ENCODE measurements at regions not wholly inside any gene's neighbourhood (a gene's known extent, or its start where the extent isn't known, plus 50 kb on each side); places are given as distances from the start of the nearest gene placed in this dataset.

GRCh38 chr16:75927810-75928209 lies 201.5 kb upstream of the CPHXL start:
- no peaks in the 10 kb centered on the region for H3K9me3 ChIP-seq (ENCODE audit: control insufficient read depth, insufficient read depth, low read length)
- TF ChIP-seq, protein P1, sequence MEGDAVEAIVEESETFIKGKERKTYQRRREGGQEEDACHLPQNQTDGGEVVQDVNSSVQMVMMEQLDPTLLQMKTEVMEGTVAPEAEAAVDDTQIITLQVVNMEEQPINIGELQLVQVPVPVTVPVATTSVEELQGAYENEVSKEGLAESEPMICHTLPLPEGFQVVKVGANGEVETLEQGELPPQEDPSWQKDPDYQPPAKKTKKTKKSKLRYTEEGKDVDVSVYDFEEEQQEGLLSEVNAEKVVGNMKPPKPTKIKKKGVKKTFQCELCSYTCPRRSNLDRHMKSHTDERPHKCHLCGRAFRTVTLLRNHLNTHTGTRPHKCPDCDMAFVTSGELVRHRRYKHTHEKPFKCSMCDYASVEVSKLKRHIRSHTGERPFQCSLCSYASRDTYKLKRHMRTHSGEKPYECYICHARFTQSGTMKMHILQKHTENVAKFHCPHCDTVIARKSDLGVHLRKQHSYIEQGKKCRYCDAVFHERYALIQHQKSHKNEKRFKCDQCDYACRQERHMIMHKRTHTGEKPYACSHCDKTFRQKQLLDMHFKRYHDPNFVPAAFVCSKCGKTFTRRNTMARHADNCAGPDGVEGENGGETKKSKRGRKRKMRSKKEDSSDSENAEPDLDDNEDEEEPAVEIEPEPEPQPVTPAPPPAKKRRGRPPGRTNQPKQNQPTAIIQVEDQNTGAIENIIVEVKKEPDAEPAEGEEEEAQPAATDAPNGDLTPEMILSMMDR (IDR thresholded peaks at IDR 0.05; ENCODE audit: low read depth, low read length, poor library complexity, severe bottlenecking), result no peak
- no peak for TF ChIP-seq EZH2phosphoT487 (IDR thresholded peaks at IDR 0.05; ENCODE audit: borderline replicate concordance, low read length)
- H4K20me1 ChIP-seq (ENCODE audit: control insufficient read depth, insufficient read depth, low read depth, low read length), result no peaks in the 10 kb centered on the region
- H3K79me2 ChIP-seq (ENCODE audit: control insufficient read depth, low read length), result no peaks in the 10 kb centered on the region
- no peak overlapping the region for H3K4me2 ChIP-seq (ENCODE audit: low read length)
- H3K36me3 ChIP-seq (ENCODE audit: control insufficient read depth, low read length), result no peaks in the 10 kb centered on the region
- H3K27me3 ChIP-seq (ENCODE audit: control insufficient read depth, low read length), result no peaks in the 10 kb centered on the region; the same call in 1 of the 2 replicates
- H3K27ac ChIP-seq (ENCODE audit: low read depth, low read length), result no peak overlapping the region
- no peak overlapping the region for H3K4me3 ChIP-seq (ENCODE audit: low read length)
- H3K9me2 ChIP-seq (replicated peaks; ENCODE audit: control insufficient read depth, low read length), result no peaks in the 10 kb centered on the region
- no peaks in the 10 kb centered on the region for H3K4me1 ChIP-seq (ENCODE audit: control insufficient read depth, low read length)
- no peaks in the 10 kb centered on the region for H3F3A ChIP-seq (ENCODE audit: control insufficient read depth, insufficient read depth)

DNA sequence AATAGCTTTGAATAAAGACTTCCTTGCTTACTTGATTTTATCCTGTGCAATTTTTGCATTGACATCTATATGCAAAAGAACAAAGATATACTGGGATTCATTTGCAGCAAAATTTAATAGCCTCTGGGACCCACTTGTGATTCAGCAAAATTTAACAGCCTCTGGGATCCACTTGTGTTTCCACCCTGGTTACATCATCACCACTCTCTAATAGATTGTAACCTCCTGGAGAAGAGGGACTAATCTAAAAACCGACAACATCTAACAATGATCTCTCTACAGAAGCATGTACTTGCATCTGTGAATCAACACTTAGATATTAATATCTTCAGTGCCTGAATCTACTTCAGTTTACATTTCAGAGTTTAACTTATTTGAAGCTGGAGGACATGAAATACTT lies 202.0 kb upstream of the CPHXL start:
- Histone ChIP-seq H4K20me1 (ENCODE audit: control insufficient read depth, insufficient read depth, low read depth, low read length) (no peaks in the 10 kb centered on the region), H3K36me3 (ENCODE audit: control insufficient read depth, low read length) (no peaks in the 10 kb centered on the region), H3K4me2 (ENCODE audit: low read length) (no peak overlapping the region), H3K27me3 (ENCODE audit: control insufficient read depth, low read length) (no peaks in the 10 kb centered on the region; the same call in 1 of the 2 replicates), H3K9me3 (ENCODE audit: control insufficient read depth, insufficient read depth, low read length) (no peaks in the 10 kb centered on the region), H3K79me2 (ENCODE audit: control insufficient read depth, low read length) (no peaks in the 10 kb centered on the region), H3K4me1 (ENCODE audit: control insufficient read depth, low read length) (no peaks in the 10 kb centered on the region), H3K9me2 (replicated peaks; ENCODE audit: control insufficient read depth, low read length) (no peaks in the 10 kb centered on the region), H3F3A (ENCODE audit: control insufficient read depth, insufficient read depth) (no peaks in the 10 kb centered on the region), H3K27ac (ENCODE audit: low read depth, low read length) (no peak overlapping the region), H3K4me3 (ENCODE audit: low read length) (no peak overlapping the region)
- TF ChIP-seq, protein P1 (IDR thresholded peaks at IDR 0.05; ENCODE audit: low read depth, low read length, poor library complexity, severe bottlenecking), result no peak

DNA sequence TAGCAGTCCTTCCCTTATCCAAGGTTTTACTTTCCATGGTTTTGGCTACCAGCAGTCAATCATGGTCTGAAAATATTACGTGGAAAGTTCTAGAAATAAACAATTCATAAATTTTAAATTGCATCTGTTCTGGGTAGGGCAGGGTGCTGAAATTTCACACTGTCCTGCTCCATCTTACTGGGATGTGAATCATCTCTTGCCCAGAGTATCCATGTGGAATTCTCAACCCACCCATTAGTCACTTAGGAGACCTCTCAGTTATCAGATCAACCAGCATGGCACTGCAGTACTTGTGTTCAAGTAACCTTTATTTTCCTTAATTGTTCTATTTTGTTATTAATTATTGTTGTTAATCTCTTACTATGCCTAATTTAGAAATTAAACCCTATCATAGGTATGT lies 202.8 kb upstream of the CPHXL start:
- no peaks in the 10 kb centered on the region for H3K9me3 ChIP-seq (ENCODE audit: control insufficient read depth, insufficient read depth, low read length)
- no peaks in the 10 kb centered on the region for H3K4me1 ChIP-seq (ENCODE audit: control insufficient read depth, low read length)
- no peaks in the 10 kb centered on the region for H4K20me1 ChIP-seq (ENCODE audit: control insufficient read depth, insufficient read depth, low read depth, low read length)
- H3K27ac ChIP-seq (ENCODE audit: low read depth, low read length), result no peak overlapping the region
- H3K27me3 ChIP-seq (ENCODE audit: control insufficient read depth, low read length), result no peaks in the 10 kb centered on the region; the same call in 1 of the 2 replicates
- no peak for TF ChIP-seq EZH2phosphoT487 (IDR thresholded peaks at IDR 0.05; ENCODE audit: borderline replicate concordance, low read length)
- TF ChIP-seq, protein P1 (IDR thresholded peaks at IDR 0.05; ENCODE audit: low read depth, low read length, poor library complexity, severe bottlenecking), result no peak
- no peak overlapping the region for H3K4me2 ChIP-seq (ENCODE audit: low read length)
- H3K4me3 ChIP-seq (ENCODE audit: low read length), result no peak overlapping the region
- H3F3A ChIP-seq (ENCODE audit: control insufficient read depth, insufficient read depth), result no peaks in the 10 kb centered on the region
- no peaks in the 10 kb centered on the region for H3K36me3 ChIP-seq (ENCODE audit: control insufficient read depth, low read length)
- no peaks in the 10 kb centered on the region for H3K79me2 ChIP-seq (ENCODE audit: control insufficient read depth, low read length)
- no peaks in the 10 kb centered on the region for H3K9me2 ChIP-seq (replicated peaks; ENCODE audit: control insufficient read depth, low read length)

DNA sequence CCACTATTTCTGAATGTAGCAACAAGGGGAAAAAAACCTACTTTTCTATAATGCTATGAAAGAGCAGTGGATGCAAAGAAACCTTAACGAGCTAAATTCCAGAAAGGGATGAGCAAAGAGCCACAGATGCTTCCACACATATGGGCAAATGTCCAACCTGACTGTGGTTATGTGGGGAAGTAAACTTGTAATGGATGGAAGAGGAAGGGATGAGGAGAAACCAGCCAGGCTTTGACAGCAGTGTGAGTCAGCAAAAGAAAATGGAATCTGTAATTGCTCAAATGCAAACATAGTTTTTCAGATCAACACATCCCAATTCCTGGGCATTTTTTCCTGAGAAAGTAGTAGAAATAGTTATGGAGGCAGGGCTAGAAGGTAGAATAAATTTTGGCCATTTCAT lies 204.8 kb upstream of the CPHXL start:
- H3K4me2 ChIP-seq (ENCODE audit: low read length), result no peak overlapping the region
- no peaks in the 10 kb centered on the region; the same call in 1 of the 2 replicates for H3K27me3 ChIP-seq (ENCODE audit: control insufficient read depth, low read length)
- no peaks in the 10 kb centered on the region for H4K20me1 ChIP-seq (ENCODE audit: control insufficient read depth, insufficient read depth, low read depth, low read length)
- no peaks in the 10 kb centered on the region for H3K9me2 ChIP-seq (replicated peaks; ENCODE audit: control insufficient read depth, low read length)
- no peak for TF ChIP-seq EZH2phosphoT487 (IDR thresholded peaks at IDR 0.05; ENCODE audit: borderline replicate concordance, low read length)
- TF ChIP-seq, protein P1 (IDR thresholded peaks at IDR 0.05; ENCODE audit: low read depth, low read length, poor library complexity, severe bottlenecking), result no peak
- H3K4me3 ChIP-seq (ENCODE audit: low read length), result no peak overlapping the region
- H3K4me1 ChIP-seq (ENCODE audit: control insufficient read depth, low read length), result no peaks in the 10 kb centered on the region
- no peaks in the 10 kb centered on the region for H3F3A ChIP-seq (ENCODE audit: control insufficient read depth, insufficient read depth)
- H3K36me3 ChIP-seq (ENCODE audit: control insufficient read depth, low read length), result no peaks in the 10 kb centered on the region
- H3K27ac ChIP-seq (ENCODE audit: low read depth, low read length), result no peak overlapping the region
- no peaks in the 10 kb centered on the region for H3K79me2 ChIP-seq (ENCODE audit: control insufficient read depth, low read length)
- H3K9me3 ChIP-seq (ENCODE audit: control insufficient read depth, insufficient read depth, low read length), result no peaks in the 10 kb centered on the region
